Loucy (cell line): ENCODE measurements at regions not wholly inside any gene's neighbourhood (a gene's known extent, or its start where the extent isn't known, plus 50 kb on each side); places are given as distances from the start of the nearest gene placed in this dataset.

Source experiments
- CTCF ChIP-seq: fragments of 200-600 bp; sonication (generic); conservative IDR thresholded peaks from 2 replicates; pipeline ENCODE4 v1.5.1; 2014; ENCODE audit warnings: mild to moderate bottlenecking, antibody characterized with exemption, low read length
- EZH2phosphoT487 ChIP-seq: fragments of 200-600 bp; IDR thresholded peaks from 2 replicates; pipeline ENCODE4 v1.6.1; 2018; ENCODE audit warnings: antibody characterized with exemption, mild to moderate bottlenecking, moderate library complexity, borderline replicate concordance

- no peak for TF ChIP-seq CTCF
- TF ChIP-seq EZH2phosphoT487, result no peak
Measured at GRCh38 chr11:42823546-42823945, 488.2 kb upstream of the API5 start.
